ENCODE measurements at regions not wholly inside any gene's neighbourhood (a gene's known extent, or its start where the extent isn't known, plus 50 kb on each side); places are given as distances from the start of the nearest gene placed in this dataset.

DNA sequence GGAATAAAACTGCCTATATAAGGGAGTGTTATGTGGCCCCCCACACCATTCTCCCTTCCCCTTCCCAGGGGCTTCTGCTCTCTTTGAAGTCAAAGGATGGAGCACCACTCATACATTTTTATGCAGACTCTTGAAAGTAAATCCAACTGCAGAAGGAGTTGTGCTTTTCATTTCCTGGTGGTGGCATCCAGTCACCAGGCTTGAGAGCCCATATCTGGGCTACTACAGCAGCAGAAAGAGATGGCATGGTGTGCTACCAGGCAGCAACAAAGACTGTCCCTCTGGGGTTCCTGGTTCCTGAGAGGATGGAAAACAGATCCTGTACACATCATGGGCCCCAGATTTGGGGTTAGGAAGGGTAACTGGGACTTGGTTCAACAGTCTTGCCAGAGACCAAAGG, 226.4 kb downstream of the CLIC5 start:
- DNase-seq, result no peak

- DNase-seq, result no peak
These were observed 228.3 kb downstream of the CLIC5 start for GRCh38 chr6:45787384-45787783.

DNA sequence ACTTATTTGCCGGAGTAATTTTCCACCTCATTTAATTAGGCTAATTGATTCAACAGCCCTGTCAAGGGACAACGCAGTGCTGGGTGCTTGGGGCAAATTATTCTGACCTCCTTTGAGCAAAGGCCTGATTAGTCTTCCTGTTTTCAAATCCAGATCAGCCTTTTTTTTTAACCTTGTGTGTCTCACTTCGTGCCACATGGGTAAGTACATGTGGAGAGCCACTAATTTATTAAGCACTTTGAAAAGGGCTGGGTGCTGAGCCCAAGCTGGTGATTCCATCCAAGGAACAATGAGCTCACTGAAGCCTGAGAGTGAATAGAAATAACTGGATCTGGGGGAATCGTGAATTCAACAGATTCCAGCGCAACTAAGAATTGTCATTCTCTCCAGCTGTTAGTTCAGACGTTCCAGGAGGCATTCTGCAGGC, 229.3 kb downstream of the CLIC5 start:
- no peak for DNase-seq

DNA sequence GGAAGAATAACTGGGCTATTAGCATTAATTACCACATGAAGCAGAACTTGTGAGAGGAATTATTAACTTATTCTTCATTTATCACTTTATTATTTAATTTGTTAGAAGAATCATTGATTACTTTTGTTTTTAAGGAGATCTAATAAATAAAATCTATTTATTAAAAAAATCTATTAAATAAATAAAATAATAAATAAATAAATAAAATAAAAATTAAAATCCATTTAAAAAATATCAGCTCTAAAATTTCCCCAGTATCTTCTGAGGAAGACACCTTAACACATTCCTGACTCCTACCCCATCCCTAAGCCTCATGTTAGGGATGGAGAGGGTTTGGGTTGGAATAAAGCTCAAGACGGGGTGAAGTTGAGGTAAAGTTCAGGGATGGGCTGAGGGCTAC, 231.4 kb downstream of the CLIC5 start:
- DNase-seq, result no peak

GRCh38 chr6:45783716-45784115, 231.9 kb downstream of the CLIC5 start:
- DNase-seq, result no peak

- DNase-seq, result no peak
These were observed 233.8 kb downstream of the CLIC5 start for GRCh38 chr6:45781890-45782289.

DNA sequence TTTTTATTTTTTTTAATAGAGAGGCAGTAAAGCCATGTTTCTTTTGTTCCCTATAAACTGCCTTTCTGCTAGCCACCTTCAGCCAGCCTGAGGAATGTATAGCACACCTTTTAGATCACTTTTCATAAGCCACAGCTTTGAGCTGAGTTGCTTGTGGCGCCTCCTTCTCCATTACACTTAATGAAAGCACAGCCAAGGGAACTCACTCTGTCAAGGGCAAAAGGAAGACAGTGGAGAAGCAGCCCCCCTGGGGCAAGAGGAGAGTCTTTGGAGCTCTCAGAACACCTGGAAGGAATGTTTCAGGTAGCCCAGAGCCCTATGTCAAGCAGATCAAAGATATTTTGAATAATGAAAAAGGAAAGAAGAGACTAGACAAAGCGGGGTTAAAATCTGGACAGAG, 235.1 kb downstream of the CLIC5 start:
- no peak for DNase-seq

GRCh38 chr6:45775026-45775697, 240.5 kb downstream of the CLIC5 start:
- DNase-seq, result no peak

DNA sequence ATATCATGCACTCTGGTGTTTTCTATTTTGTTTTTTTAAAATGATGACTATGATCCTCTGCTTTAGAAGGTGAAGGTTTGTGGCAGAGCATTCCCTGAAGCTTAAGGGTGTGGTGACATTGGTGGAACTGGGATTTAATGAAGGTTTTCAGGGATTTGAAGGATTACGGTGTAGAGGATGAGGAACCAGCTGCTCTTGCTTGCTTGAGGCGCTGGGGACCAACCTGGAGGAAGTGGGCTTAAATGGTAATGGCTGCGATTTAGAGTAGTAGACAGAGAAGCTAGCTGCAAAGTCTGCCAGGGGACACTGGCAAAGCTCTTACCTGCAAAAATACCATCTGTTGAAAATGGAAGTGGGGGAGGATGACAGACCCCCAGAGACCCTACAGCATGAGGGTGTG, 241.8 kb downstream of the CLIC5 start:
- no peak for DNase-seq

DNA sequence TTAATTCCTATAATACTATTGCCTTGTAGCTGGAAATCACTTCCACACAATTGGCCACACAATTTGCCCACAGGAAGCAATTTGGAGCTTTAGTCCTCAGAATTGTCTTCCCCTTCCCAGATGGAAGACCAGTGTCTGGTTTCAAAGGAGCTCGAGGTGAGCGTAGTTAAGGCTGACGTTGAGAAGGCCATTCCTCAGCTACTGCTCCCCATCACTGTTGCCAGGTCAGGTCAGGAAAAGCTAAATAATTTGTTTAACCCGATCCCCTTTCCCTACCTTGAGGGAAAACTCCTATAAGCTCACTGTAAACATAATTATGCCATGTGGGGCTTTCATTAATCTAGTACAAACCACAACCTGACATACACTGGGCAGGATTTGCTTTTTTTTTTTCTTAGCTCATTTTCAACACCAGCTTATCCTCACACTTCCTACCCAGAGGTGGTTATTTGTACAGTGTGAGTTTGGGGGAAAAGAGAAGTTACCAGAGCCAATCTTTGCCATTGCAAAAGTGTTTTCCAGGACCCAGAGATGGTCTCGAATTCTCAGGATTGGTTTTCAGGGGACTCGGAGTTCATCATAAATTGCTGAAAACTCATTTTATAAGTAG, 242.7 kb downstream of the CLIC5 start:
- no peak for DNase-seq

DNA sequence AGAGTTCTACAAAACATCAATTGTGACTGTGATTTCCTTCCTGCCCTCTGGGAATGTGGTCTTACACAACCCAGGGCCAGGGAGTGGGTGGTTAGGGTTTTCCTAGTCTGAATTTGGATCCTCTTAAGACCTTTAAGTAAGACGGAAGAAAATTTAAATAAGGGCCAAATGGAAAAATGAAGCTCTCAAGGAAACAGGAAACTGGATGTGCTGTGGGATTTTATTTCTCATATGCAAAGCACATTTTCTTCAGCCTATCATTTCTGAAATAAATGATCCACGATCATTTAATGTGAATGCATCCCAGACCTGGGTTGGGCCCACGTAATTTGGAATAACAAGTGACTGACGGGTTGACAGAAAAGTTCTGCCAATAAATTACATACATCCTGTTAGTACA, 243.6 kb downstream of the CLIC5 start:
- DNase-seq, result no peak

- no peak for DNase-seq
These were observed 252.4 kb downstream of the CLIC5 start for GRCh38 chr6:45763281-45763680.

- DNase-seq, result no peak
These were observed 256.2 kb downstream of the CLIC5 start for GRCh38 chr6:45759472-45759810.

DNA sequence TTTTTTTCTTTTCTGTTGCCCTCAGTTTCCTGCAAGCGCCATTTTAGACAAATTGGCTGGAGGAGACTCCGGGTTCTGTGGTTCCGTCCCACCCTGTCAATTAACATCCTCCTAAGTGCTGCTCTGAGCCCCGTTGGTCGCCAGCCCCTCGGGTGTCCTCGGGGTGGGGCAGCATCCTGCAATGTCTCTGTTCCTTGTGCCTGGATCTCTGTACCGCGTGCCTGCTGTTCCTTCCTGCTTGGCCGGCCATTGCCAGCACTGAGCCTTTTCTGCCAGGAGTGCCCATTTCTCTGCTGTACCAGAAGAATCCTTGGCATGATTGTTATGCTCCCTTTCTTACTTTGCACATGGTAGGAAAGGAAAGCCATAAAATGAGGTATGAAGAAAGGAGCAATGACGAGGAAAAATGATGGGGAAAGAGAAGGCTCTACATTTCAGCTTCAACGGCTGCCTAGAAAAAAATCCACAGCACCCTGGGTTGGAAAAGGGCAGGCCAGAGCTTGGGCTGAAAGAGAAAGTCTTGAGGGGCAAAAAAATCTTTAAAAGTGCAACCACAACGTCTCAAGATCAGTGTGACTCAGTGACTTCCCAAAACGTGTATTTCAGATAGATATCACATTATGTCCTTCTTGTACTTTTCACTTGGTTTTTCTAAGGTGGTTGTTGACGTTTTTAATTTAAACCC, 256.7 kb downstream of the CLIC5 start:
- no peak for DNase-seq

GRCh38 chr6:45757443-45758130, 258.1 kb downstream of the CLIC5 start:
- DNase-seq, result no peak

- DNase-seq, result no peak
These were observed 259.1 kb downstream of the CLIC5 start for GRCh38 chr6:45756606-45757005.

- DNase-seq, result no peak
These were observed 261.2 kb downstream of the CLIC5 start for GRCh38 chr6:45754432-45754831.

- DNase-seq, result no peak
These were observed 269.6 kb downstream of the CLIC5 start for GRCh38 chr6:45746046-45746445.

DNA sequence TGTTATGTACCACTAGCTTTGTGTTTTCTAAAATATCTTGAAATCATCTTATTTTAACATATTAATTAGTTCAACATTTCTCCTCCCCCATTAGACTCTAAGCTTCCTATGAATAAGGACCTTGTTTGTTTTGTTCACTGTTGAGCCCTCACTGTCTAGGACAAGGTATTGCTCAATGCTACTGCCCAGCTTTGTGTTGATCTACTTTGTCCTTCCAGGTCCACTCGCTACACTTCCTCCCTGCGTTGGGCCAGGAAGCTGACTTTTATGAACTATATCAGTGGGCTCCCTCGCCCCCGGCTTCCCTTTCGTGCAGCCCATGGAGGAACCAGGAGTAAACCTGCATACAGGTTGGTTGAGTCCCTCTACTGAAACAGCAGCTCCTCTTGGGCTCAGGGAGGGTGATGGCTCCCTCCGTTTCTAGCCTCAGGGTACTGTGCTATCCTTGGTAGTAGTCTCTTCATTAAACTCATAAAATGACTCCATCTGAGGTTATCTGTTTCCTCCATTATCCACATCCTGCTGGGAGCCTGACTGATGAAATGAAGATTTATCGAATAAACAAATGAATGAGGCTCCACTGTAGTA, 272.5 kb downstream of the CLIC5 start:
- DNase-seq, result no peak

GRCh38 chr6:45742591-45742990, 273.1 kb downstream of the CLIC5 start:
- DNase-seq, result no peak

GRCh38 chr6:45741437-45742171, 274.1 kb downstream of the CLIC5 start:
- DNase-seq, result no peak

DNA sequence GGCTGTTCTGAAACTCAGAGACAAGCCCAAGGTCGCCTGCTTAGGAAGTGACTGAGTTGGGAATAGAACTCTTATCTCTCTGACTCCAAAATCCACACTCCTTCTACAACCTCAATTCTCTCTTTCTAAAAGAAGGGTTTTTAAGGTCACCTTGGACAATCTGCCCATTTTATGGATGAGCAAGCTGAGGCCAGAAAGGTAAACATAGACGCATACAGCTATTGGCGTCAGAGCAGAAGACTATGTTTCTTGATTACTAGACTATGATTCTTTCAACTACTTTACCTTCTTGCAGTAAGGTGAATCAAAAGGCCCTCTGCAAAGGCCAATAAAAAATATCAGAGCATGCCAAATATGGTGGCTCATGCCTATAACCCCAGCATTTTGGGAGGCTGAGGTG, 276.6 kb downstream of the CLIC5 start:
- no peak for DNase-seq

GRCh38 chr6:45738057-45738455, 277.6 kb downstream of the CLIC5 start:
- no peak for DNase-seq

Measured in activated T-cell treated with anti-CD3 and anti-CD28 coated beads, Interleukin-2, amount 50 U/mL, for 1 hour (primary cell).